Common myeloid progenitor, CD34-positive (primary cell): ENCODE measurements at regions not wholly inside any gene's neighbourhood (a gene's known extent, or its start where the extent isn't known, plus 50 kb on each side); places are given as distances from the start of the nearest gene placed in this dataset.

Source experiments
- CTCF ChIA-PET: fragments of 350-600 bp; sonication (Branson Sonifier 250); formaldehyde crosslinking; loops from one replicate; lab custom pipeline; 2021; ENCODE audit warnings: antibody characterized with exemption; lab: Charles Lee
- POLR2A ChIA-PET: fragments of 350-600 bp; sonication (Branson Sonifier 250); formaldehyde crosslinking; loops from one replicate; lab custom pipeline; 2021; ENCODE audit warnings: antibody characterized with exemption; lab: Charles Lee
- DNase-seq, 3 donors: peaks; one replicate each; pipeline versions ENCODE4 v3.0.0 to v3.0.0-alpha.2; 2013
- H3K27ac ChIP-seq, 2 experiments: 1 replicate in 1 of 2; 2 replicates in 1 of 2; pipeline ENCODE4 v1.7.0; 2013; ENCODE audit warnings: inconsistent platforms in 2 of 2, low read length in 2 of 2, mild to moderate bottlenecking in 2 of 2, low read depth in 1 of 2, moderate library complexity in 1 of 2; ENCODE audit not compliant: severe bottlenecking in 2 of 2, insufficient read depth in 1 of 2, poor library complexity in 1 of 2
- H3K27me3 ChIP-seq, 5 experiments: replicated peaks in 2 of 5; 1 replicate in 3 of 5; 2 replicates in 2 of 5; pipeline versions ENCODE4 v1.6.1 to v1.7.0; 2013; ENCODE audit warnings: low read length in 4 of 5, mild to moderate bottlenecking in 2 of 5, moderate library complexity in 2 of 5, inconsistent platforms in 1 of 5; ENCODE audit not compliant: insufficient read depth in 5 of 5, control insufficient read depth in 4 of 5
- H3K36me3 ChIP-seq, 4 experiments: 1 replicate in 2 of 4; 2 replicates in 2 of 4; pipeline versions ENCODE4 v1.6.1 to v1.7.0; 2013; ENCODE audit warnings: low read length in 3 of 4, control low read depth in 1 of 4, mild to moderate bottlenecking in 1 of 4; ENCODE audit not compliant: control insufficient read depth in 4 of 4, insufficient read depth in 4 of 4
- H3K4me1 ChIP-seq, 4 experiments: 1 replicate in 3 of 4; 2 replicates in 1 of 4; pipeline versions ENCODE4 v1.6.1 to v1.7.1; 2013; ENCODE audit warnings: low read length in 3 of 4, mild to moderate bottlenecking in 3 of 4, control low read depth in 1 of 4, inconsistent platforms in 1 of 4, moderate library complexity in 1 of 4; ENCODE audit not compliant: control insufficient read depth in 4 of 4, insufficient read depth in 4 of 4; ENCODE audit errors: control extremely low read depth in 1 of 4
- H3K4me3 ChIP-seq, 7 experiments: 1 replicate in 4 of 7; 2 replicates in 3 of 7; pipeline versions ENCODE4 v1.5.1 to v1.7.0; 2013; ENCODE audit warnings: mild to moderate bottlenecking in 7 of 7, low read length in 6 of 7, moderate library complexity in 6 of 7, inconsistent platforms in 2 of 7, low read depth in 2 of 7, control low read depth in 1 of 7; ENCODE audit not compliant: insufficient read depth in 4 of 7, control insufficient read depth in 1 of 7; ENCODE audit errors: extremely low read depth in 1 of 7
- H3K9me3 ChIP-seq, 5 experiments: 1 replicate in 4 of 5; 2 replicates in 1 of 5; pipeline versions ENCODE4 v1.6.1 to v1.7.1; 2013; ENCODE audit warnings: low read length in 4 of 5, mild to moderate bottlenecking in 2 of 5, inconsistent platforms in 1 of 5, low read depth in 1 of 5, moderate library complexity in 1 of 5; ENCODE audit not compliant: control insufficient read depth in 4 of 5, insufficient read depth in 2 of 5; ENCODE audit errors: control extremely low read depth in 1 of 5
- WGBS: methylation state at CpG from one replicate; pipeline ENCODE4 v1.1.5; 2013; ENCODE audit not compliant: insufficient coverage; 5-methylcytosine and 5-hydroxymethylcytosine counted together

GRCh38 chr3:162765524-162765923 lies 1268.9 kb downstream of the OTOL1 start:
- no peak for DNase-seq
- Histone ChIP-seq H3K36me3 (no peaks in the 10 kb centered on the region), H3K9me3 (peaks cover 0 to 6% (median 0%) of the 10 kb centered on the region in 5 experiments), H3K4me3 (no peak overlapping the region), H3K27ac (no peak overlapping the region), H3K27me3 (no peaks in the 10 kb centered on the region), H3K4me1 (no peaks in the 10 kb centered on the region)
- ChIA-PET CTCF (interaction anchor here (1.2 kb wide), 1 partner anchor 15 kb away, joined by 3 read pairs; no protein-coding TSS in a partner anchor), POLR2A (no interaction called here)
- WGBS: 93% methylated on average over 3 of the region's 3 CpGs

GRCh38 chr3:162769564-162769963 lies 1273.0 kb downstream of the OTOL1 start:
- Histone ChIP-seq H3K4me3 (no peak overlapping the region), H3K27me3 (no peaks in the 10 kb centered on the region), H3K4me1 (no peaks in the 10 kb centered on the region), H3K27ac (no peak overlapping the region), H3K36me3 (no peaks in the 10 kb centered on the region), H3K9me3 (peaks cover 0 to 6% (median 0%) of the 10 kb centered on the region in 5 experiments)
- ChIA-PET POLR2A (no interaction called here), CTCF (interaction anchor here (1.8 kb wide), 1 partner anchor 11 kb away, joined by 5 read pairs; no protein-coding TSS in a partner anchor)
- no peak for DNase-seq

GRCh38 chr3:162770551-162770950 lies 1273.9 kb downstream of the OTOL1 start:
- Histone ChIP-seq H3K4me3 (no peak overlapping the region), H3K27ac (no peak overlapping the region), H3K27me3 (no peaks in the 10 kb centered on the region), H3K9me3 (peaks cover 0 to 5% (median 0%) of the 10 kb centered on the region in 5 experiments), H3K4me1 (no peaks in the 10 kb centered on the region), H3K36me3 (no peaks in the 10 kb centered on the region)
- ChIA-PET POLR2A (no interaction called here), CTCF (interaction anchor here (1.8 kb wide), 1 partner anchor 10 kb away, joined by 5 read pairs; no protein-coding TSS in a partner anchor)
- DNase-seq: no peak
- WGBS: 100% methylated on average over 1 of the region's 2 CpGs

GRCh38 chr3:162774613-162775100 lies 1278.0 kb downstream of the OTOL1 start:
- POLR2A ChIA-PET: no interaction called here

GRCh38 chr3:162776148-162776547 lies 1279.5 kb downstream of the OTOL1 start:
- H3K36me3 ChIP-seq: no peaks in the 10 kb centered on the region
- H3K4me3 ChIP-seq: no peak overlapping the region
- DNase-seq: no peak
- no peaks in the 10 kb centered on the region for H3K9me3 ChIP-seq
- POLR2A ChIA-PET: no interaction called here
- CTCF ChIA-PET: no interaction called here
- no peak overlapping the region for H3K27ac ChIP-seq
- peaks cover 0 to 5% (median 0%) of the 10 kb centered on the region in 4 experiments for H3K4me1 ChIP-seq
- no CpG with 5 or more reads among the region's 3 CpGs for WGBS
- H3K27me3 ChIP-seq: no peaks in the 10 kb centered on the region

More at GRCh38 chr3:162774613-162775100, 1278.0 kb downstream of the OTOL1 start:
- H3K27me3 ChIP-seq: no peaks in the 10 kb centered on the region
- no peaks in the 10 kb centered on the region for H3K9me3 ChIP-seq
- no peak overlapping the region for H3K27ac ChIP-seq
- no CpG with 5 or more reads among the region's 1 CpG for WGBS
- H3K36me3 ChIP-seq: no peaks in the 10 kb centered on the region
- H3K4me1 ChIP-seq: no peaks in the 10 kb centered on the region
- no peak overlapping the region for H3K4me3 ChIP-seq
- CTCF ChIA-PET: no interaction called here
- no peak for DNase-seq

GRCh38 chr3:162777118-162777517 lies 1280.5 kb downstream of the OTOL1 start:
- no CpG with 5 or more reads among the region's 1 CpG for WGBS
- Histone ChIP-seq H3K27me3 (no peaks in the 10 kb centered on the region), H3K36me3 (no peaks in the 10 kb centered on the region), H3K4me3 (no peak overlapping the region), H3K4me1 (peaks cover 0 to 5% (median 0%) of the 10 kb centered on the region in 4 experiments), H3K9me3 (no peaks in the 10 kb centered on the region), H3K27ac (no peak overlapping the region)
- POLR2A ChIA-PET: no interaction called here
- DNase-seq: peak in 1 of 3 donors; percentile 21
- CTCF ChIA-PET: interaction anchor here (1.3 kb wide), 2 partner anchors 17 to 89 kb away, joined by 3 to 4 read pairs; no protein-coding TSS in a partner anchor

- no peaks in the 10 kb centered on the region for H3K27me3 ChIP-seq
- no peaks in the 10 kb centered on the region for H3K36me3 ChIP-seq
- no peak overlapping the region for H3K4me3 ChIP-seq
- ChIA-PET POLR2A (no interaction called here), CTCF (interaction anchor here (0.6 to 1.8 kb wide), 2 partner anchors 10 to 15 kb away, joined by 3 to 5 read pairs; no protein-coding TSS in a partner anchor)
- H3K27ac ChIP-seq: peak overlapping the region in 1 of 2 experiments; percentile 52
- peak in 2 of 3 donors; percentile 74 to 77 for DNase-seq
- no peaks in the 10 kb centered on the region for H3K9me3 ChIP-seq
- H3K4me1 ChIP-seq: peaks cover 0 to 5% (median 0%) of the 10 kb centered on the region in 4 experiments
Measured at GRCh38 chr3:162780313-162780712, 1283.7 kb downstream of the OTOL1 start.
